DMS79 (cell line): ENCODE measurements at regions not wholly inside any gene's neighbourhood (a gene's known extent, or its start where the extent isn't known, plus 50 kb on each side); places are given as distances from the start of the nearest gene placed in this dataset.

ENCODE experiments used
- DNase-seq: peaks from one replicate; lab custom pipeline; 2025; lab: John Stamatoyannopoulos, UW

- DNase-seq = no peak
These were observed 212.7 kb upstream of the COPS8 start for GRCh38 chr2:236872981-236873380.

- DNase-seq = peak; percentile 23
These were observed 212.1 kb upstream of the COPS8 start for GRCh38 chr2:236873636-236874035.

DNA sequence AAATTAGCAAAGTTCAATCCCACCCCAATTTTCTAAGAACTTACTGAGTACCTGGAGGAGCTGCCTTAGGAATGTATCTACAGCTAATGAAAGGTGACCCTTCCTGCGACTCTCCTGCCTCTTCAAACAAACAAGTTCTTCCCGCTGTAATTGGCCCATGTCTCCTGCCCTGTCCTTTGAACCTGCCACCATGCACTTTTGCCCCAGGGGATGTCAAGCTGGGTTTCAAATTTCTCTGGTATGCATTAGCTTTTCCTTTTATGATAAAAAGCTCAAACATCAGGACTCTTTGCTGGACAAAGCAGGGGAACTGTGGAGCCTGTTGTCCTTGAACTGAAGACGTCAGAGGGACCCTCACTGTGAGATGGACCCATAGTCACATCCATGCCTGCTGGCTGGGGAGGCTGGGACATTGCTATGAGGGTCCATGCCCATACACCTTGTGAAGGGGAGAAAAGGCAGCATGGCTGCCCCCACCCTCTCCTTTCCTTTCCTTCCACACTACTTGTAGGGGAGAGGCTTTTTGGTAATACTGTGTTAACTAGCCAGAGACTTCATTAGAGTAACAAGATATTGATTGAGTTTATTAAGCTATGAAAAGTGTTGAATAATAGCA, 210.7 kb upstream of the COPS8 start:
- DNase-seq = no peak

DNA sequence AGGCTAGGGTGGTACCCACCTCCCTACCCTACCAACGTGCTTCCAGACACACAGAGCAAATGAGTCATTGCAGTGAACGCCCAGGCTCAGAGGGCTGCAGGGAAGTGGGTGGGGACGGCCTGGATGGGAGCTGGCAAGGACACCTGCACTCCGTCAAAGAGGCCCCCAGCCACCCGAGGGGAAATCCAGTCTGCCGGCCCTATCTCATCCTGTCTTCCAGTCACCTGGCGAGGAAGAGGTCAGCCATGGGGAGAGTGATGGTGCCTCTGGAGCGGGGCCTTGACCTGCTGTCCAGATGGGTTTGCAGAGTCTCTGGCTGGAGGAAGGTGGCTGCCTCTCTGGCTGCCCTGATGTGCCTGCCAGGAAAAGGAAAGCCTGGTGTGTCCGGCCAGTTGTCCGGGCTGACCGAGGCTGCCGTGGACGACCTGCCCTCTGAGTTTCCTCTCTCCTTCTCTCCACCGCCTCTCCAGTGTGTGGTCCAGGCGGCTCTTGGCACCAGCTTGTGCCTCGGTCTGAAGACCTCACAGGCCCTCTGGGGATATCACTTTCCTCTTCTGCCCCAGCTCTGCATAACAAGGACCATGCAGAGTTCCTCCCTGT, 209.7 kb upstream of the COPS8 start:
- DNase-seq = no peak

DNA sequence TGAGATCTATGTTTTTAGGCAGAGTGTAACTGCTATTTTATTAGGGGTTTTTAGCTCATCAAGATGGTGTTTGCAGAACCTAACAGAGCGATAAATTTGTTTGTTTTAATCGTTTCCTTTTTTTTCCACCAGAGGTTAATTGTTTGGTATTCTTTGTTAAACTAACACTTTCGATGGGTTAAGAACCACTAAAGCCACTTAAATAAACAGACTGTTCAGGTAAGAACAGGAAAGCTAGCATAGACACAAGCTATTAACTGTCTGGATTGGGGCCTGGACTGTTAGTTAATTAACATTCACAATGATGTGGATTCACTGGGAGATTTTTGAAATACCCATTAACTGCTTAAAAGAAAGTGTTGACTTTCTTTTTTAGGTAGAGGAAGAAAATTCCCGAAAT, 209.0 kb upstream of the COPS8 start:
- peak; percentile 84 for DNase-seq

DNA sequence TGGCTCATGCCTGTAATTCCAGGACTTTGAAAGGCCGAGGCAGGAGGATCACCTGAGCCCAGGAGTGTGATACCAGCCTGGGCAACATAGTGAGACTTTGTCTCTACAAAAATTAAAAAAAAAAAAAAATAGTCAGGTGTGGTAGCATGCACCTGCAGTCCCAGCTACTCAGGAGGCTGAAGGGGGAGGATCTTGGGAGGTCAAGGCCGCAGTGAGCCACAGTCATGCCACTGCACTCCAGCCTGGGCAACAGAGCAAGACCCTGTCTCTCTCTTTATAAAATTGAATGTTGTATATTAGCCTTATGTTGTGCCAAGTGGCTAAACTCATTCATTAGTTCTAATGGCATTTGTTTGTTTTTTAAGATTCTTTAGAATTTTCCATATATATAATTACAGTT, 207.7 kb upstream of the COPS8 start:
- no peak for DNase-seq

DNA sequence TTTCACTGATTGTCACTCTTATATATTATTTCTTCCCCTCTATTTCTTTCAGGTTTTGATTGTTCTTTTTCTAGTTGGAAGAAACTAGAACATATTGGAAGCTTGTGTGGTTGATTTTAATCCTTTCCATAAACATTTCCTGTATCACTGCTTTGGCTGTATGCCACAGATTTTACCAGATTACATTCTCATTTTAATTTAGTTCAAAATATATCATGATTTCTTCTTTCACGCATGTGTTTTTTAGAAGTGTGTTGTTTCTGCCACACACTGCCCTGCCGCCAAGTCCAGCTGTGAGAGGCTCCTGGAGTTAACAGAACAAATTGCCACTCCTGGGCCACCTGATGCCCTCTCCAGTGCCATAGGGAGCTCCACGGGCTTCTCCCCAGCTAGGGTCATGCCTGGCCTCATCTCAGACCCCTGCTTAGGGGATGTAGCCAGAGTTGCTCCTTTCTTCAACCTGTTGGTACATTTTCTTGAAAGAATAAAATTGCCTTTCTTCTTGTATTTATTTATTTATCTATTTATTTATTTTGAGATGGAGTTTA, 206.2 kb upstream of the COPS8 start:
- no peak for DNase-seq

GRCh38 chr2:236882074-236882473, 203.6 kb upstream of the COPS8 start:
- DNase-seq = no peak

DNA sequence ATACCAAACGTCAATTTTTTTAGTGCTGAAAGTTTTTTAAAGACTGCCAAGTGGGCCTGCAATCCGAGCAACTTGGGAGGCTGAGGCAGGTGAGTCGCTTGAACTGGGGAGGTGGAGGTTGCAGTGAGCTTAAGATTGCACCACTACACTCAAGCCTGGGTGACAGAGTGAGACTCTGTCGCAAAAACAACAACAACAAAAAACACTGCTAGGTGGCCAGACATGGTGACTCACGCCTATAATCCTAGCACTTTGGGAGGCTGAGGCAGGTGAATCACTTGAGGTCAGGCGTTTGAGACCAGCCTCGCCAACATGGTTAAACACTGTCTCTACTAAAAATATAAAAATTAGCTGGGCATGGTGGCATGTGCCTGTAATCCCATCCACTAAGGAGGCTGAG, 202.8 kb upstream of the COPS8 start:
- no peak for DNase-seq

- no peak for DNase-seq
These were observed 201.9 kb upstream of the COPS8 start for GRCh38 chr2:236883819-236884218.

GRCh38 chr2:236884569-236885175, 201.0 kb upstream of the COPS8 start:
- no peak for DNase-seq

DNA sequence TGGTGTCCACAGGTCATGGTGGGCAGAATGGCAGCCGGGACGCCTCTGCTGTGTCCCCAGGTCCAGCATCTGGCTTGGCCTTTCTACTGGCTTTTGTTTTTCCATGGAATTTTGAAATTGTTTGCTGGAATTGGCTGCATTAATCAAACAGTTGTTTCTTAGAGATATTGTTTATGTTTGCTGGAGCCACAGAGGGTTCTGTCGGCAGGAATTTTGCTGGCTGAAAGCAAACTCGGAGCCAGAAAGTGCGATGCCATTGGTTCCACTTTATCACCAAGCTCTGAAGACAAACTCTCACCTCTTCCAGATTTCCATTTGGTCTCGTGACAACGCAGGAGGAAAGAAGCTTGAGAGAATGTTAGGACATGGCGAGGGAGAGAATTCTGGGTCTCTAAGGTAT, 199.2 kb upstream of the COPS8 start:
- no peak for DNase-seq

- no peak for DNase-seq
These were observed 198.2 kb upstream of the COPS8 start for GRCh38 chr2:236887531-236887930.

- no peak for DNase-seq
These were observed 197.5 kb upstream of the COPS8 start for GRCh38 chr2:236887953-236888793.

- DNase-seq = no peak
These were observed 196.6 kb upstream of the COPS8 start for GRCh38 chr2:236888794-236889780.

DNA sequence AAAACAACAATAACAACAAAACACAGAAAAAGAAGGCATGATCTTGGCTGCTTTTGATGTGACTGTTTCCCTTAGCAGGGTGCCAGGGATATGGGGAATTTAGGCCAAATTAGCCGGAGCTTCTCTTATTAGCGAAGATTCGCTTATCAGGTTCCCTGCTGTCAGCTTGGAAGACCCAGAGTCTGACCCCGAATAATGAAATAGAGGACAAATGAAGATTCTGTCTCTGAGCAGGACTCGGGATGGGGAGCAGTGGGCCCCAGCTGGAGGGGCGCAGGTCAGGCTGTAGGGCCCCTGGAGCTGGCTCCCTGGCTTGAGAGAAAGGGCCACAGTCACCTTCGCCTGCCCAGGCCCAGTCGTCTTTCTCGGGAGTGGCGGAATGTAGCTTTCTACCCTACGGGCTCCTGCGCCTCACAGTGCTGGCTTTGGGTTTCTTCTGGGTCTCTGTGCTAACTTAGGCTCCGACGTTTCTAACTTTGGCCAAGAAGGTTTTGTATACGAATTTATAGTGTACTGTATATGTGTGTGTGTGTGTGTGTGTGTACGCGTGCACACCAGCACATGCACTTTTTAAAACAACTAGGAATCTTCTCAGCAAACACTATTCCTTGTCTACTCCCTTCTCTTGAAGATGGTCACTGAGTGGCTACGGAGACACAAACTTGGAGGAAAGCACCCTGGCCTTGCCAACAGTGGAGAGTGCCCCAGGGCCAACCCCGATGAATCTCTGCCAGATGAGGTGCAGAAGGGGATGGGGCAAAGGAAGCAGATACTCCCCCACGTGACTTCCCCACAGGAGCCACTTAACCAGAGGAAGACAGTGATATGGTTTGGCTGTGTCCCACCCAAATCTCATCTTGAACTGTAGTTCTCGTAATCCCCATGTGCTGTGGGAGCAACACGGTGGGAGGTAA, 195.6 kb upstream of the COPS8 start:
- no peak for DNase-seq

GRCh38 chr2:236892721-236893120, 193.0 kb upstream of the COPS8 start:
- DNase-seq = peak; percentile 54

- DNase-seq = no peak
These were observed 190.9 kb upstream of the COPS8 start for GRCh38 chr2:236894791-236895190.

DNA sequence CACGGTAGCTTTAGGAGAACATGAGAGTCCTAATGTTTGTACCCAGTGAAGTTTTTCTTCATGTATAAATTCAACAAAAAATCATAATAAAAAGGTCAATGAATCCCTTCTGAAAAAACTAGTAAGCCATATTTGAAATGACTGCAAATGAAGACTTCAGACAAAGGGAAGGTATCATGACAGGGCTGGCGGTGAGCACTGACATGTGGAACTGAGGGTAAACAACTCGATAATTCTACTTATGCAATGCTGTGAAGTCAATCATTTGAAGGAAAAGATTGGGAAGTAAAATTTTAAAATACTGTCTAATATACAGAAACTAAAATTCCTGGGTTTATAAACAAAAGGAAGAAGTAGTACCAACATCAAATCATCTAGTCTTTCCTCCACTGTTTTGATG, 190.2 kb upstream of the COPS8 start:
- no peak for DNase-seq

DNA sequence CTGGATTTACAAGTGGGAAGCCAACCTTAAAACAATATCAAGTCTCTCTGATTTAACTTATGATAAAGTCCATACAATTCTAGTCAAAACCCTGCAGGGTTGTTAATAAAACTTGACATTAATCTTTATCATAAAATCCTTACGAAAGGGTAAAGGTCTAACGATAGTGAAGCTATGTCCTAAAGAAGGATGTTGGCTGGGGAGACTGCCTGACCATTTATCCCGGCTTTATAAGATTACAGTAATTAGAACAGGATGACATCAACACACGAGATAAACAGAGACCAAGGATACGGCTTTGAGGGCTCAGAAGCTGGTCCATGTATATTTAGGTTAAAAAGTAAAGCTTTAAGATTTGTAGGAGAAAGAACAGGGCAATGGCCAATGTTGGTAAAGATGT, 189.0 kb upstream of the COPS8 start:
- DNase-seq = no peak
